OCI-LY7 (cell line): ENCODE measurements at regions not wholly inside any gene's neighbourhood (a gene's known extent, or its start where the extent isn't known, plus 50 kb on each side); places are given as distances from the start of the nearest gene placed in this dataset.

Experiments
- CTCF ChIP-seq: fragments of 200-600 bp; sonication (generic); conservative IDR thresholded peaks from 2 replicates; pipeline ENCODE4 v1.5.1; 2014; ENCODE audit warnings: mild to moderate bottlenecking, antibody characterized with exemption, low read length, moderate library complexity, mixed read lengths
- EZH2phosphoT487 ChIP-seq: fragments of 200-600 bp; sonication (generic); IDR thresholded peaks from 2 replicates; pipeline ENCODE4 v1.6.1; 2018; ENCODE audit warnings: low read depth, borderline replicate concordance, mild to moderate bottlenecking, mixed run types, antibody characterized with exemption, low read length, moderate library complexity, mixed read lengths

GRCh38 chr16:54715011-54715410 lies 215.7 kb upstream of the IRX5 start:
- TF ChIP-seq CTCF (no peak), EZH2phosphoT487 (no peak)
